GM13976 (cell line): ENCODE measurements at regions not wholly inside any gene's neighbourhood (a gene's known extent, or its start where the extent isn't known, plus 50 kb on each side); places are given as distances from the start of the nearest gene placed in this dataset.

ENCODE experiments used
- DNase-seq: peaks from one replicate; pipeline ENCODE4 v3.0.0; 2012; ENCODE audit warnings: low spot score
- in situ Hi-C: fragments of 300-500 bp; cut with MboI; formaldehyde crosslinking; loops from one replicate; pipeline ENCODE4 v1.12.0; 2022; ENCODE audit warnings: low sequenced_read_pairs, mixed read lengths, inconsistent platforms; ENCODE audit not compliant: unreplicated experiment
- TF ChIP-seq, protein P1 (sequence below): IDR thresholded peaks from 2 replicates; pipeline ENCODE4 v1.5.1; 2012; ENCODE audit warnings: borderline replicate concordance, mild to moderate bottlenecking; ENCODE audit not compliant: insufficient read depth; ENCODE audit errors: extremely low read depth, missing control alignments, control extremely low read depth

DNA sequence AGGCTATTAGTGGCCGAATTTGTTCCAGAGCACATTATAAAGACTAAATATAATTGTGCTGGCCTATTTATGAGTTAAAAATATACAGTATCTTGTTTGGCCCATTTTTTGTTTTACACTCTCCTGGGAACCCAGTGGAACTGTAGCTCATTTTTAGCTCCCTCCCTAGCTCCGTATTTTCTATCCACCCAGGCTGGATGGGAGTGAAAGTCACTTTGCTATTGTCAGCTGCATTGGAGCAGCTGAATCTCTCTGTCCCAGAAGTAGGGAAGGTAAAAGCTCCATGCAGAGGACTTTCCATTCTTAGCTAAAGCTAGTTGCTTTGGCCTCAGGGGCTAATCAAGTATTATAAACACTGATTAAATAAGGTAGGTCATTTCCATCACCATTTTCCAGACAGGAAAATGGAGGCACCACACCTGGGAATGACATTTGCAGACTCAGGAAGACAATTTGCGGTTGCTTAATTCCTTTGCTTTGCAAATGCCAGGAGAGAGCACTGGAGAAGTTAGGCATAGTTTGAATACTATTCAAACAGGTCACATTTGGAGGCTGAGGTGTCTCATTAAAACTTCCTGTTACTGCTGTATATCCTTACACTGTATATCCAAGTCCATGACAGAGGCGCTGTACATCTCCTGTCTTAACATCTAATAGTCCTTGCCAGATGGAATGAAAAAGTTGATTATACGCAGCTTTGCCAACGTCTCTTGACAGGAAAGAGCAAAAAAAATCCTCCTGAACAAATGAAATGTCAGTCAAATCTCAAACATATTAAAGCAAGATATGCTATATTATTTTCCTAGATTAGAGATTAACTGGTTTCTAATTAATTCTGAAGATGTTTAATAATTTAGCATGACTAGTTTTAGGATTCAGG, 338.1 kb upstream of the KIRREL3 start:
- no peak for DNase-seq
- in situ Hi-C loops = loop anchor here (25.0 kb wide), 1 partner anchor 901 kb away; no protein-coding TSS in a partner anchor
- TF ChIP-seq, protein P1, sequence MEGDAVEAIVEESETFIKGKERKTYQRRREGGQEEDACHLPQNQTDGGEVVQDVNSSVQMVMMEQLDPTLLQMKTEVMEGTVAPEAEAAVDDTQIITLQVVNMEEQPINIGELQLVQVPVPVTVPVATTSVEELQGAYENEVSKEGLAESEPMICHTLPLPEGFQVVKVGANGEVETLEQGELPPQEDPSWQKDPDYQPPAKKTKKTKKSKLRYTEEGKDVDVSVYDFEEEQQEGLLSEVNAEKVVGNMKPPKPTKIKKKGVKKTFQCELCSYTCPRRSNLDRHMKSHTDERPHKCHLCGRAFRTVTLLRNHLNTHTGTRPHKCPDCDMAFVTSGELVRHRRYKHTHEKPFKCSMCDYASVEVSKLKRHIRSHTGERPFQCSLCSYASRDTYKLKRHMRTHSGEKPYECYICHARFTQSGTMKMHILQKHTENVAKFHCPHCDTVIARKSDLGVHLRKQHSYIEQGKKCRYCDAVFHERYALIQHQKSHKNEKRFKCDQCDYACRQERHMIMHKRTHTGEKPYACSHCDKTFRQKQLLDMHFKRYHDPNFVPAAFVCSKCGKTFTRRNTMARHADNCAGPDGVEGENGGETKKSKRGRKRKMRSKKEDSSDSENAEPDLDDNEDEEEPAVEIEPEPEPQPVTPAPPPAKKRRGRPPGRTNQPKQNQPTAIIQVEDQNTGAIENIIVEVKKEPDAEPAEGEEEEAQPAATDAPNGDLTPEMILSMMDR = no peak

DNA sequence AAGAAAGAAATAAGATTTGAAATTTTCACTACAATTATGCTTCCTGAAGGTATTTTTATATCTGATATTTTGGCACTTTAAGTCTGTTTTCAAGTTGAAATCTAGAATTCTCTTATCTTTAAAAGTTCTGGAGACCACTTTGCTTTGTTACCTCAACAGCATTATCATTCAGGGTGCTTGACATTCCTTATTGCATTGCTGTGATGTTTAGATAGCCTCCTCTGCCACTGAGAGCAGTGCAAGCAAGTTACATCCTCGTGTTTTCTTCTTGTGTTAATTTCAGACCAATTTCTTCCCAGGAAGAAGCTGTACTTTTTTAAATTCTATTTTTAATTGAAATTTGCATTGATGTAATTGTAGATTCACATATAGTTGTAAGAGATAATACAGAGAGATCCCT, 333.9 kb upstream of the KIRREL3 start:
- DNase-seq = no peak
- TF ChIP-seq, protein P1 = no peak
- in situ Hi-C loops = loop anchor here (25.0 kb wide), 1 partner anchor 897 kb away; no protein-coding TSS in a partner anchor

DNA sequence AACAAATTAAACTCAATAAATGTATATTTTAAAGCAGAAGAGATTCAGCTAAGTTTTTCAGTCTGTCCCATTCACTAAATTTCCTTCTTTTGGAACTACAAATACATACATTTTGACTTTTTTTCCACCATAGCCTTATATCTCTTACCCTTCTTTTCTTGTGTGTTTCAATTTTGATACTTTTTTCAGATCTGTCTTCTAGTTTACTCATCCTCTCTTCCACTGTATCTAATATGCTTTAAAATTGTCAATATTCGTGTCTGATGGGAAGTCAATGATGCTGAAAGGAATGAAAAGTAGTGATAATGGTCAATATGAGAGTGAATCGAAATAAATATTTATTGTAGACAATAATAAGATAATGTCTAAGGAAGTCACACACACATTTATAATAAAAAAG, 332.3 kb upstream of the KIRREL3 start:
- in situ Hi-C loops = loop anchor here (25.0 kb wide), 1 partner anchor 896 kb away; no protein-coding TSS in a partner anchor
- TF ChIP-seq, protein P1 = no peak
- no peak for DNase-seq

DNA sequence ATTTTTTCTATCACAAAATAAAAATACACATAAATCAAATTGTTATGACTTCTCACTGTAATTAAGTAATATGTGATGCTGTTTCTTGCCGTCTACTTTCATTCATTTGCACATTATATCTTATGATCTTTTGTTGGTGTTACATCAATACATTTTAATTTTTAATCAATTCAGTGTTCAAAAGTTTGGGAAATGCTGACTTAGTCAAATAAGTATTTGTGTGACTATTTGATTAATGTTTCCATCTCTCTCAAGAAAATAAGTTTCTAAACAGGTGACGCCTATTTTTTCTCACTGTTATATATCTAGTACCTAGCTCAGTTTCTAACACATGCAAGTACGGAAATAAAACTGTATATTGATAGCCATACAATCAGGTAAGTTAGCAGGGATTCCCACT, 329.5 kb upstream of the KIRREL3 start:
- in situ Hi-C loops = loop anchor here (25.0 kb wide), 1 partner anchor 893 kb away; no protein-coding TSS in a partner anchor
- TF ChIP-seq, protein P1 = no peak
- no peak for DNase-seq

DNA sequence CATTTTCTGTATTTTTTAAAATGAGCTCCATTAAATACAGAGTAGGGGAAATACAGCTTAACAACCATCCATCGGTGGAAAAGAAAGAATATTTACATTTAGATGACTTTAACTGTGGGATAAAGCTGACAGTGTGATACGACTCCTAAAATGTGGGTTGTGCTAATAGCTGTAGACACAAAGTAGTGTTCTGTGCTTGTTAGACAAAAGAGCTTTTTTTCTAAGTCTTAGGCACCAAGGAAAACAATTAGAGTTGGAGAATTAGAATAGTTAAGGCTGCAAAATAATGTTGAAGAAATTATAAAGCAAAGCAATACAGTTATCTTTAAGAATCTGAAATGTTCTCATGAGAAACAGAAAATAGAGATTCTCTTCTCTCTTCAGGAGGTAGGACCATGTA, 307.7 kb upstream of the KIRREL3 start:
- TF ChIP-seq, protein P1 = no peak
- in situ Hi-C loops = no loop called here
- no peak for DNase-seq

DNA sequence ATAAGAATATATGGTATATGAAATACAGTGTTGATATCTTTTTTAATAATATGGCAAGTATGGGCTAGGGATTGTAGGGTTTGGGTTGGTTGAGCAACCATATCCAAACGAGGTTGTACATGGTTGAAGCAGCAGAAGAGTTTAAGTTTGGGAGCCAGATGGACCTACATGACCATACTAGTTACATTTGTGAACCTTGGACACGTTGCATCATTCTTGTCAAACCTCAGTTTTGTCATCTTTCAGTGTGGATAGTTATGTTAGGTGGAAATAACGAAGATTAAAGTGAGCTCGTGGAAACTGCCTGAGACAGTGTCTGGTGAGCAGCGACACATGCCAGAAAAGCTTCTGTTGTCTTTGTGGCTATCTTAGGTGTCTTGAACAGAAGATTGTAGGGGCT, 307.1 kb upstream of the KIRREL3 start:
- in situ Hi-C loops = no loop called here
- TF ChIP-seq, protein P1 = no peak
- no peak for DNase-seq
